ENCODE measurements at regions not wholly inside any gene's neighbourhood (a gene's known extent, or its start where the extent isn't known, plus 50 kb on each side); places are given as distances from the start of the nearest gene placed in this dataset.

DNA sequence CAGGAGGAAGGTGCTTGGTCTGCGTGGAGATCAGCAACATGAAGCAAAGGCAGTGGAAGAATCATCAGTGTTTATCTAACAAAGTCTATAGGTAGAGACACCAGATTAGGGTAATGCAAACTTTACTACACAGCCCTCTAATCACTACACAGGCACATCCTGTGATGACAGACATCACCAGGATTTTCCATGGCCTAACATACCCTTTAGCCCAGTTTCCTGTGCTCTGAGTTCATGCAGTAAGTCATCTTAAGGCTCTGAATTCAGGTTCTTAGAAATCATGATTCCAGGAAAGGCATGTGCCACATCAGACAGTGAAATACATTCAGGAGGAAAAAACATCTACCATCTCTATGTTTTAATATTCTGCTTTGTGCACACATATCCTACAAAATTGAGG lies 708.5 kb upstream of the SLC8A1 start (continued):
- TF ChIP-seq, protein P1, sequence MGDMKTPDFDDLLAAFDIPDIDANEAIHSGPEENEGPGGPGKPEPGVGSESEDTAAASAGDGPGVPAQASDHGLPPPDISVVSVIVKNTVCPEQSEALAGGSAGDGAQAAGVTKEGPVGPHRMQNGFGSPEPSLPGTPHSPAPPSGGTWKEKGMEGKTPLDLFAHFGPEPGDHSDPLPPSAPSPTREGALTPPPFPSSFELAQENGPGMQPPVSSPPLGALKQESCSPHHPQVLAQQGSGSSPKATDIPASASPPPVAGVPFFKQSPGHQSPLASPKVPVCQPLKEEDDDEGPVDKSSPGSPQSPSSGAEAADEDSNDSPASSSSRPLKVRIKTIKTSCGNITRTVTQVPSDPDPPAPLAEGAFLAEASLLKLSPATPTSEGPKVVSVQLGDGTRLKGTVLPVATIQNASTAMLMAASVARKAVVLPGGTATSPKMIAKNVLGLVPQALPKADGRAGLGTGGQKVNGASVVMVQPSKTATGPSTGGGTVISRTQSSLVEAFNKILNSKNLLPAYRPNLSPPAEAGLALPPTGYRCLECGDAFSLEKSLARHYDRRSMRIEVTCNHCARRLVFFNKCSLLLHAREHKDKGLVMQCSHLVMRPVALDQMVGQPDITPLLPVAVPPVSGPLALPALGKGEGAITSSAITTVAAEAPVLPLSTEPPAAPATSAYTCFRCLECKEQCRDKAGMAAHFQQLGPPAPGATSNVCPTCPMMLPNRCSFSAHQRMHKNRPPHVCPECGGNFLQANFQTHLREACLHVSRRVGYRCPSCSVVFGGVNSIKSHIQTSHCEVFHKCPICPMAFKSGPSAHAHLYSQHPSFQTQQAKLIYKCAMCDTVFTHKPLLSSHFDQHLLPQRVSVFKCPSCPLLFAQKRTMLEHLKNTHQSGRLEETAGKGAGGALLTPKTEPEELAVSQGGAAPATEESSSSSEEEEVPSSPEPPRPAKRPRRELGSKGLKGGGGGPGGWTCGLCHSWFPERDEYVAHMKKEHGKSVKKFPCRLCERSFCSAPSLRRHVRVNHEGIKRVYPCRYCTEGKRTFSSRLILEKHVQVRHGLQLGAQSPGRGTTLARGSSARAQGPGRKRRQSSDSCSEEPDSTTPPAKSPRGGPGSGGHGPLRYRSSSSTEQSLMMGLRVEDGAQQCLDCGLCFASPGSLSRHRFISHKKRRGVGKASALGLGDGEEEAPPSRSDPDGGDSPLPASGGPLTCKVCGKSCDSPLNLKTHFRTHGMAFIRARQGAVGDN (IDR thresholded peaks at IDR 0.05), result no peak
- TF ChIP-seq NFYB (IDR thresholded peaks at IDR 0.05; ENCODE audit: insufficient read depth, low read depth, low read length), result no peak

DNA sequence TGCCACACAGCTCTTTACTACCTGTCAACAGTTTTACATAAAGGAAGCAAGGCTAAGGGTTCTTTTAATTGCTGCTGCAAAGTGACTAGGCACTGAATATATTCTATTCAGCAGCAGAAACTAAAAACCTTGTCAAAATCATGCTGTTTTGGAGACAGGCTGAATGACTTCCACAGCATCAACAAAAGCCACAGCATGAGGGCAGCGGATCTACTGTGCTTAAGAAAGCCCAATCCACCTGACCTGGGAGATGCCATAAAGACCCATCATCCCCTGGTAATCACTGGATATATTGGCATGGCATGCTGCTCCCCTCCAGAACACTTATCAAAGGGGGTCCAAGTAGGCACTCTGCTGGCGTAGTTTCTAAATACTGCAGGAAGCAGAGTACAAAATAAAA lies 715.1 kb upstream of the SLC8A1 start:
- H3K27ac ChIP-seq (ENCODE audit: control insufficient read depth, insufficient read depth), result no peak overlapping the region
- H3K4me1 ChIP-seq (ENCODE audit: control insufficient read depth, insufficient read depth, low read length), result no peaks in the 10 kb centered on the region
- ChIA-PET POLR2A (no interaction called here), RAD21 (ENCODE audit: unreplicated experiment) (no interaction called here), CTCF (no interaction called here), SMC1A (ENCODE audit: uncharacterized antibody, unreplicated experiment) (no interaction called here)
- intact Hi-C loops (cut with micrococcal nuclease; ENCODE audit: unreplicated experiment) (no loop called here), in situ Hi-C loops (cut with MboI) (no loop called here)
- no peak overlapping the region for H3K4me3 ChIP-seq
- ATAC-seq (no peak), DNase-seq (ENCODE audit: low read depth, low spot score) (no peak), FAIRE-seq (no peak)
- no peaks in the 10 kb centered on the region for H3K9me3 ChIP-seq (replicated peaks; ENCODE audit: control insufficient read depth, insufficient read depth, low read length)
- H3K79me2 ChIP-seq (ENCODE audit: control insufficient read depth, insufficient read depth, low read length), result no peaks in the 10 kb centered on the region
- no TSS peak for BruUV-seq (replicated peaks)
- H4K20me1 ChIP-seq (ENCODE audit: control insufficient read depth, insufficient read depth), result no peaks in the 10 kb centered on the region
- no peak overlapping the region for H3K4me2 ChIP-seq (ENCODE audit: control insufficient read depth, insufficient read depth)
- H2AFZ ChIP-seq (ENCODE audit: control insufficient read depth, low read depth, low read length), result no peak overlapping the region
- no peak overlapping the region for H3K9ac ChIP-seq (ENCODE audit: control insufficient read depth, insufficient read depth, low read length)
- H3K36me3 ChIP-seq (ENCODE audit: control insufficient read depth in 2 of 2, insufficient read depth in 2 of 2, low read length in 1 of 2), result no peaks in the 10 kb centered on the region
- WGBS (ENCODE audit: insufficient coverage, insufficient replicate concordance, low lambda C conversion rate, missing lambda C conversion rate), result 68% methylated on average over 2 of the region's 2 CpGs
- H3K27me3 ChIP-seq (replicated peaks in 1 of 2; ENCODE audit: control insufficient read depth in 2 of 2, insufficient read depth in 2 of 2, low read length in 1 of 2), result no peaks in the 10 kb centered on the region
- no peak for TF ChIP-seq CHD2 (IDR thresholded peaks at IDR 0.05; ENCODE audit: borderline replicate concordance, low read depth, low read length)
- no peak for TF ChIP-seq HDAC6 (IDR thresholded peaks at IDR 0.05; ENCODE audit: unreplicated experiment)
- TF ChIP-seq, protein P2, sequence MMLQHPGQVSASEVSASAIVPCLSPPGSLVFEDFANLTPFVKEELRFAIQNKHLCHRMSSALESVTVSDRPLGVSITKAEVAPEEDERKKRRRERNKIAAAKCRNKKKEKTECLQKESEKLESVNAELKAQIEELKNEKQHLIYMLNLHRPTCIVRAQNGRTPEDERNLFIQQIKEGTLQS (IDR thresholded peaks at IDR 0.05; ENCODE audit: borderline replicate concordance, extremely low read depth, low read depth, low read length), result no peak
- TF ChIP-seq KDM1A (IDR thresholded peaks at IDR 0.05; ENCODE audit: borderline replicate concordance), result no peak
- no peak for TF ChIP-seq TBL1XR1 (IDR thresholded peaks at IDR 0.05; ENCODE audit: low read depth, low read length)
- no peak for TF ChIP-seq SIX5 (IDR thresholded peaks at IDR 0.05; ENCODE audit: low read depth, low read length, severe bottlenecking)
- TF ChIP-seq SIN3A (IDR thresholded peaks at IDR 0.05; ENCODE audit: low read depth, low read length), result no peak
- no peak for TF ChIP-seq ATF7 (IDR thresholded peaks at IDR 0.05; ENCODE audit: low read depth)
- TF ChIP-seq HCFC1 (IDR thresholded peaks at IDR 0.05; ENCODE audit: low read length), result no peak
- no peak for TF ChIP-seq GATAD2B (conservative IDR thresholded peaks at IDR 0.05; ENCODE audit: low read depth)
- no peak for TF ChIP-seq BCL11A (IDR thresholded peaks at IDR 0.05; ENCODE audit: low read depth, low read length)
- TF ChIP-seq KAT2A (conservative IDR thresholded peaks at IDR 0.05; ENCODE audit: control insufficient read depth, low read depth, low read length), result no peak
- no peak for TF ChIP-seq JUND (IDR thresholded peaks at IDR 0.05; ENCODE audit: low read depth, low read length)
- no peak for TF ChIP-seq MXI1 (IDR thresholded peaks at IDR 0.05; ENCODE audit: low read depth, low read length)
- TF ChIP-seq NFXL1 (IDR thresholded peaks at IDR 0.05; ENCODE audit: borderline replicate concordance), result no peak
- TF ChIP-seq RUNX3 (IDR thresholded peaks at IDR 0.05; ENCODE audit: low read length), result no peak
- TF ChIP-seq PML (IDR thresholded peaks at IDR 0.05; ENCODE audit: low read length), result no peak
- TF ChIP-seq, protein P3, sequence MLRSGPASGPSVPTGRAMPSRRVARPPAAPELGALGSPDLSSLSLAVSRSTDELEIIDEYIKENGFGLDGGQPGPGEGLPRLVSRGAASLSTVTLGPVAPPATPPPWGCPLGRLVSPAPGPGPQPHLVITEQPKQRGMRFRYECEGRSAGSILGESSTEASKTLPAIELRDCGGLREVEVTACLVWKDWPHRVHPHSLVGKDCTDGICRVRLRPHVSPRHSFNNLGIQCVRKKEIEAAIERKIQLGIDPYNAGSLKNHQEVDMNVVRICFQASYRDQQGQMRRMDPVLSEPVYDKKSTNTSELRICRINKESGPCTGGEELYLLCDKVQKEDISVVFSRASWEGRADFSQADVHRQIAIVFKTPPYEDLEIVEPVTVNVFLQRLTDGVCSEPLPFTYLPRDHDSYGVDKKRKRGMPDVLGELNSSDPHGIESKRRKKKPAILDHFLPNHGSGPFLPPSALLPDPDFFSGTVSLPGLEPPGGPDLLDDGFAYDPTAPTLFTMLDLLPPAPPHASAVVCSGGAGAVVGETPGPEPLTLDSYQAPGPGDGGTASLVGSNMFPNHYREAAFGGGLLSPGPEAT (IDR thresholded peaks at IDR 0.05; ENCODE audit: low read depth), result no peak
- TF ChIP-seq RCOR1 (conservative IDR thresholded peaks at IDR 0.05; ENCODE audit: low read depth, low read length), result no peak

All from GM12878 (cell line).